ENCODE measurements at regions not wholly inside any gene's neighbourhood (a gene's known extent, or its start where the extent isn't known, plus 50 kb on each side); places are given as distances from the start of the nearest gene placed in this dataset.

DNA sequence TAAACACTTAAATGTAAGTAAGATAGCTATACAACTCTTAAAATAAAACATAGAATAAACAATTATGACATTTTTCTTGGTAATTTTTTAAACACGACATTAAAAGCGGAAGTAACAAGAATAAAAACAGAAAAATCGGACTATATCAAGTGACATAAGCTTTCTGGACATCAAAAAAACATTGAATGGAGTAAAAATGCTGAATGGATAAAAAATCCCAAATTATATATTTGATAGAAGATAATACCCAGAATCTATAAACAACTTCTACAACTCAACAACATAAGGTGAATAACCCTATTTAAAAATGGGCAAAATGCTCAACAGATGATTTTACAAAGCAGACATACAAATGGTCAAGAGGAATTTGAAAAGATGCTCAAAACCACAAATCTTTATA lies 1866.5 kb downstream of the TP53TG3F start:
- Histone ChIP-seq H3K4me3 (ENCODE audit: low read length) (no peak overlapping the region), H3K27me3 (ENCODE audit: control insufficient read depth, low read length) (no peaks in the 10 kb centered on the region), H3K9me3 (ENCODE audit: control insufficient read depth, insufficient read depth, low read length) (no peaks in the 10 kb centered on the region), H3K27ac (ENCODE audit: low read depth, low read length) (no peak overlapping the region), H3K36me3 (ENCODE audit: control insufficient read depth, low read length) (no peaks in the 10 kb centered on the region), H3K9me2 (replicated peaks; ENCODE audit: control insufficient read depth, low read length) (no peaks in the 10 kb centered on the region), H3K79me2 (ENCODE audit: control insufficient read depth, low read length) (no peaks in the 10 kb centered on the region), H3K4me2 (ENCODE audit: low read length) (no peak overlapping the region), H4K20me1 (ENCODE audit: control insufficient read depth, insufficient read depth, low read depth, low read length) (no peaks in the 10 kb centered on the region), H3K4me1 (ENCODE audit: control insufficient read depth, low read length) (no peaks in the 10 kb centered on the region), H3F3A (ENCODE audit: control insufficient read depth, insufficient read depth) (no peaks in the 10 kb centered on the region)
- TF ChIP-seq, protein P1, sequence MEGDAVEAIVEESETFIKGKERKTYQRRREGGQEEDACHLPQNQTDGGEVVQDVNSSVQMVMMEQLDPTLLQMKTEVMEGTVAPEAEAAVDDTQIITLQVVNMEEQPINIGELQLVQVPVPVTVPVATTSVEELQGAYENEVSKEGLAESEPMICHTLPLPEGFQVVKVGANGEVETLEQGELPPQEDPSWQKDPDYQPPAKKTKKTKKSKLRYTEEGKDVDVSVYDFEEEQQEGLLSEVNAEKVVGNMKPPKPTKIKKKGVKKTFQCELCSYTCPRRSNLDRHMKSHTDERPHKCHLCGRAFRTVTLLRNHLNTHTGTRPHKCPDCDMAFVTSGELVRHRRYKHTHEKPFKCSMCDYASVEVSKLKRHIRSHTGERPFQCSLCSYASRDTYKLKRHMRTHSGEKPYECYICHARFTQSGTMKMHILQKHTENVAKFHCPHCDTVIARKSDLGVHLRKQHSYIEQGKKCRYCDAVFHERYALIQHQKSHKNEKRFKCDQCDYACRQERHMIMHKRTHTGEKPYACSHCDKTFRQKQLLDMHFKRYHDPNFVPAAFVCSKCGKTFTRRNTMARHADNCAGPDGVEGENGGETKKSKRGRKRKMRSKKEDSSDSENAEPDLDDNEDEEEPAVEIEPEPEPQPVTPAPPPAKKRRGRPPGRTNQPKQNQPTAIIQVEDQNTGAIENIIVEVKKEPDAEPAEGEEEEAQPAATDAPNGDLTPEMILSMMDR (IDR thresholded peaks at IDR 0.05; ENCODE audit: low read depth, low read length, poor library complexity, severe bottlenecking): no peak
- TF ChIP-seq EZH2phosphoT487 (IDR thresholded peaks at IDR 0.05; ENCODE audit: borderline replicate concordance, low read length): no peak

DNA sequence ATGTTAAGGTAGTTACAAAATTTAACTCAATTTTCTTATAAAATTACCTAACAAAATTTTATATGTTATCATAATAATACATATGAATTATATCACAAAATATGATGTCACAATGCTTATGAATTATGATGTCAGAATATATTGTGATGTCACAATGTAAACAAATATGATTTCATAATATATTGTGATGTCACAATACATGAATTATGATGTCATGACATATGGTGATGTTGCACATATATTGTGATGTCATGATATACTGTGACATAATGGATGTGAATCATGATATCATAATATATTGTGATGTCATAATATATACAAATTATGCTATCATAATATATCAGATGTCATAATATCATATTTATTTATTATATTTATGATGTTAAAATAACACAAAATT lies 1879.9 kb downstream of the TP53TG3F start:
- H3K9me3 ChIP-seq (ENCODE audit: control insufficient read depth, insufficient read depth, low read length): no peaks in the 10 kb centered on the region
- no peak for TF ChIP-seq EZH2phosphoT487 (IDR thresholded peaks at IDR 0.05; ENCODE audit: borderline replicate concordance, low read length)
- TF ChIP-seq, protein P1 (IDR thresholded peaks at IDR 0.05; ENCODE audit: low read depth, low read length, poor library complexity, severe bottlenecking): no peak

DNA sequence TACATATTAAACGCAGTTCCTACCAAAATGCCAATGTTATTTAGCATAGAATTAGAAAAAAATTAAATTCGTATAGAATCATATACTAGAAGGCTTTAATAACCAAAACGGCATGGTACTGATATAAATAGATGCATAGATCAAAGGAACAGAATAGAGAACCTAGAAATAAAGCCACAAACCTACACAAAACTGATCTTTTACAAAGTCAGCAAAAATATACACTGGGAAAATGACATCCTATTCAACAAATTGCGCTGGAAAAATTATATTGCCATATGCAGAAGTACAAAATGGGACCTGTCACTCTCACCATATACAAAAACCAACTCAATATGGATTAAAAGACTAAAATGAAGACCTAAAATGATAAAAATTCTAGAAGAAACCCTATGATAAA lies 1882.6 kb downstream of the TP53TG3F start:
- H3K4me2 ChIP-seq (ENCODE audit: low read length): no peak overlapping the region
- no peak overlapping the region for H3K4me3 ChIP-seq (ENCODE audit: low read length)
- TF ChIP-seq, protein P1 (IDR thresholded peaks at IDR 0.05; ENCODE audit: low read depth, low read length, poor library complexity, severe bottlenecking): no peak
- TF ChIP-seq EZH2phosphoT487 (IDR thresholded peaks at IDR 0.05; ENCODE audit: borderline replicate concordance, low read length): no peak
- no peaks in the 10 kb centered on the region for H3F3A ChIP-seq (ENCODE audit: control insufficient read depth, insufficient read depth)
- no peaks in the 10 kb centered on the region for H4K20me1 ChIP-seq (ENCODE audit: control insufficient read depth, insufficient read depth, low read depth, low read length)
- no peaks in the 10 kb centered on the region for H3K4me1 ChIP-seq (ENCODE audit: control insufficient read depth, low read length)
- no peaks in the 10 kb centered on the region for H3K36me3 ChIP-seq (ENCODE audit: control insufficient read depth, low read length)
- H3K79me2 ChIP-seq (ENCODE audit: control insufficient read depth, low read length): no peaks in the 10 kb centered on the region
- H3K27ac ChIP-seq (ENCODE audit: low read depth, low read length): no peak overlapping the region
- H3K9me2 ChIP-seq (replicated peaks; ENCODE audit: control insufficient read depth, low read length): no peaks in the 10 kb centered on the region
- H3K9me3 ChIP-seq (ENCODE audit: control insufficient read depth, insufficient read depth, low read length): 0 out of 2 replicates have a peak, but pooled peaks cover 5% of the 10 kb centered on the region
- no peaks in the 10 kb centered on the region for H3K27me3 ChIP-seq (ENCODE audit: control insufficient read depth, low read length)

More for the DNA sequence above, 1879.9 kb downstream of the TP53TG3F start:
- Histone ChIP-seq H3K4me3 (ENCODE audit: low read length) (no peak overlapping the region), H3K27ac (ENCODE audit: low read depth, low read length) (no peak overlapping the region), H3F3A (ENCODE audit: control insufficient read depth, insufficient read depth) (no peaks in the 10 kb centered on the region), H3K4me2 (ENCODE audit: low read length) (no peak overlapping the region), H3K27me3 (ENCODE audit: control insufficient read depth, low read length) (no peaks in the 10 kb centered on the region), H3K4me1 (ENCODE audit: control insufficient read depth, low read length) (no peaks in the 10 kb centered on the region), H4K20me1 (ENCODE audit: control insufficient read depth, insufficient read depth, low read depth, low read length) (no peaks in the 10 kb centered on the region), H3K36me3 (ENCODE audit: control insufficient read depth, low read length) (no peaks in the 10 kb centered on the region), H3K9me2 (replicated peaks; ENCODE audit: control insufficient read depth, low read length) (no peaks in the 10 kb centered on the region), H3K79me2 (ENCODE audit: control insufficient read depth, low read length) (no peaks in the 10 kb centered on the region)

Data from DOHH2 (cell line).